ENCODE measurements at regions not wholly inside any gene's neighbourhood (a gene's known extent, or its start where the extent isn't known, plus 50 kb on each side); places are given as distances from the start of the nearest gene placed in this dataset.

GRCh38 chr1:148388260-148389026 lies 94.7 kb downstream of the PPIAL4G start (continued):
- TF ChIP-seq, protein P1, sequence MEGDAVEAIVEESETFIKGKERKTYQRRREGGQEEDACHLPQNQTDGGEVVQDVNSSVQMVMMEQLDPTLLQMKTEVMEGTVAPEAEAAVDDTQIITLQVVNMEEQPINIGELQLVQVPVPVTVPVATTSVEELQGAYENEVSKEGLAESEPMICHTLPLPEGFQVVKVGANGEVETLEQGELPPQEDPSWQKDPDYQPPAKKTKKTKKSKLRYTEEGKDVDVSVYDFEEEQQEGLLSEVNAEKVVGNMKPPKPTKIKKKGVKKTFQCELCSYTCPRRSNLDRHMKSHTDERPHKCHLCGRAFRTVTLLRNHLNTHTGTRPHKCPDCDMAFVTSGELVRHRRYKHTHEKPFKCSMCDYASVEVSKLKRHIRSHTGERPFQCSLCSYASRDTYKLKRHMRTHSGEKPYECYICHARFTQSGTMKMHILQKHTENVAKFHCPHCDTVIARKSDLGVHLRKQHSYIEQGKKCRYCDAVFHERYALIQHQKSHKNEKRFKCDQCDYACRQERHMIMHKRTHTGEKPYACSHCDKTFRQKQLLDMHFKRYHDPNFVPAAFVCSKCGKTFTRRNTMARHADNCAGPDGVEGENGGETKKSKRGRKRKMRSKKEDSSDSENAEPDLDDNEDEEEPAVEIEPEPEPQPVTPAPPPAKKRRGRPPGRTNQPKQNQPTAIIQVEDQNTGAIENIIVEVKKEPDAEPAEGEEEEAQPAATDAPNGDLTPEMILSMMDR (IDR thresholded peaks at IDR 0.05 in 2 of 3, conservative IDR thresholded peaks at IDR 0.05 in 1 of 3; ENCODE audit: insufficient read depth in 2 of 3, low read depth in 1 of 3, low read length in 3 of 3): no peak
- no peak for TF ChIP-seq NFIX (CRISPR knock-in tag; IDR thresholded peaks at IDR 0.05; ENCODE audit: low read depth)
- no peak for TF ChIP-seq HINFP (tag; conservative IDR thresholded peaks at IDR 0.05; ENCODE audit: low read depth)
- peak; percentile 72 for TF ChIP-seq ARID1B (IDR thresholded peaks at IDR 0.05)
- no peak for TF ChIP-seq ETS2 (tag; IDR thresholded peaks at IDR 0.05; ENCODE audit: borderline replicate concordance, poor library complexity, severe bottlenecking)
- TF ChIP-seq ZNF174 (CRISPR knock-in tag; IDR thresholded peaks at IDR 0.05): no peak
- TF ChIP-seq ZKSCAN3 (CRISPR knock-in tag; IDR thresholded peaks at IDR 0.05): no peak
- TF ChIP-seq, protein P2, sequence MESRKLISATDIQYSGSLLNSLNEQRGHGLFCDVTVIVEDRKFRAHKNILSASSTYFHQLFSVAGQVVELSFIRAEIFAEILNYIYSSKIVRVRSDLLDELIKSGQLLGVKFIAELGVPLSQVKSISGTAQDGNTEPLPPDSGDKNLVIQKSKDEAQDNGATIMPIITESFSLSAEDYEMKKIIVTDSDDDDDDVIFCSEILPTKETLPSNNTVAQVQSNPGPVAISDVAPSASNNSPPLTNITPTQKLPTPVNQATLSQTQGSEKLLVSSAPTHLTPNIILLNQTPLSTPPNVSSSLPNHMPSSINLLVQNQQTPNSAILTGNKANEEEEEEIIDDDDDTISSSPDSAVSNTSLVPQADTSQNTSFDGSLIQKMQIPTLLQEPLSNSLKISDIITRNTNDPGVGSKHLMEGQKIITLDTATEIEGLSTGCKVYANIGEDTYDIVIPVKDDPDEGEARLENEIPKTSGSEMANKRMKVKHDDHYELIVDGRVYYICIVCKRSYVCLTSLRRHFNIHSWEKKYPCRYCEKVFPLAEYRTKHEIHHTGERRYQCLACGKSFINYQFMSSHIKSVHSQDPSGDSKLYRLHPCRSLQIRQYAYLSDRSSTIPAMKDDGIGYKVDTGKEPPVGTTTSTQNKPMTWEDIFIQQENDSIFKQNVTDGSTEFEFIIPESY (CRISPR knock-in tag; IDR thresholded peaks at IDR 0.05): no peak; the same call in 1 of the 2 replicates
- TF ChIP-seq RAD51 (IDR thresholded peaks at IDR 0.05; ENCODE audit: borderline replicate concordance, low read depth): no peak
- no peak for TF ChIP-seq BRCA1 (IDR thresholded peaks at IDR 0.05)
- TF ChIP-seq BRCA1 (CRISPR knock-in tag; IDR thresholded peaks at IDR 0.05): no peak
- 0 out of 2 replicates have a peak, but pooled peaks have one; percentile 22 for TF ChIP-seq ATF6 (CRISPR knock-in tag; IDR thresholded peaks at IDR 0.05)
- TF ChIP-seq CHD4 (IDR thresholded peaks at IDR 0.05; ENCODE audit: insufficient read depth, insufficient replicate concordance, low read depth, low read length, poor library complexity, severe bottlenecking): no peak
- peak; percentile 75 to 77 for TF ChIP-seq FOXK2 (conservative IDR thresholded peaks at IDR 0.05 in 1 of 2, IDR thresholded peaks at IDR 0.05 in 1 of 2; ENCODE audit: low read depth in 2 of 2)
- TF ChIP-seq, protein P3, sequence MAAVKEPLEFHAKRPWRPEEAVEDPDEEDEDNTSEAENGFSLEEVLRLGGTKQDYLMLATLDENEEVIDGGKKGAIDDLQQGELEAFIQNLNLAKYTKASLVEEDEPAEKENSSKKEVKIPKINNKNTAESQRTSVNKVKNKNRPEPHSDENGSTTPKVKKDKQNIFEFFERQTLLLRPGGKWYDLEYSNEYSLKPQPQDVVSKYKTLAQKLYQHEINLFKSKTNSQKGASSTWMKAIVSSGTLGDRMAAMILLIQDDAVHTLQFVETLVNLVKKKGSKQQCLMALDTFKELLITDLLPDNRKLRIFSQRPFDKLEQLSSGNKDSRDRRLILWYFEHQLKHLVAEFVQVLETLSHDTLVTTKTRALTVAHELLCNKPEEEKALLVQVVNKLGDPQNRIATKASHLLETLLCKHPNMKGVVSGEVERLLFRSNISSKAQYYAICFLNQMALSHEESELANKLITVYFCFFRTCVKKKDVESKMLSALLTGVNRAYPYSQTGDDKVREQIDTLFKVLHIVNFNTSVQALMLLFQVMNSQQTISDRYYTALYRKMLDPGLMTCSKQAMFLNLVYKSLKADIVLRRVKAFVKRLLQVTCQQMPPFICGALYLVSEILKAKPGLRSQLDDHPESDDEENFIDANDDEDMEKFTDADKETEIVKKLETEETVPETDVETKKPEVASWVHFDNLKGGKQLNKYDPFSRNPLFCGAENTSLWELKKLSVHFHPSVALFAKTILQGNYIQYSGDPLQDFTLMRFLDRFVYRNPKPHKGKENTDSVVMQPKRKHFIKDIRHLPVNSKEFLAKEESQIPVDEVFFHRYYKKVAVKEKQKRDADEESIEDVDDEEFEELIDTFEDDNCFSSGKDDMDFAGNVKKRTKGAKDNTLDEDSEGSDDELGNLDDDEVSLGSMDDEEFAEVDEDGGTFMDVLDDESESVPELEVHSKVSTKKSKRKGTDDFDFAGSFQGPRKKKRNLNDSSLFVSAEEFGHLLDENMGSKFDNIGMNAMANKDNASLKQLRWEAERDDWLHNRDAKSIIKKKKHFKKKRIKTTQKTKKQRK (IDR thresholded peaks at IDR 0.05; ENCODE audit: borderline replicate concordance, low read depth, low read length): no peak
- no peak for TF ChIP-seq CBFB (CRISPR knock-in tag; IDR thresholded peaks at IDR 0.05)

All from K562 (cell line).